ENCODE measurements at regions not wholly inside any gene's neighbourhood (a gene's known extent, or its start where the extent isn't known, plus 50 kb on each side); places are given as distances from the start of the nearest gene placed in this dataset.

- no peak for DNase-seq (ENCODE audit: low read depth)
Observed at GRCh38 chr14:76306131-76306530, 69.8 kb upstream of the ESRRB start.

DNA sequence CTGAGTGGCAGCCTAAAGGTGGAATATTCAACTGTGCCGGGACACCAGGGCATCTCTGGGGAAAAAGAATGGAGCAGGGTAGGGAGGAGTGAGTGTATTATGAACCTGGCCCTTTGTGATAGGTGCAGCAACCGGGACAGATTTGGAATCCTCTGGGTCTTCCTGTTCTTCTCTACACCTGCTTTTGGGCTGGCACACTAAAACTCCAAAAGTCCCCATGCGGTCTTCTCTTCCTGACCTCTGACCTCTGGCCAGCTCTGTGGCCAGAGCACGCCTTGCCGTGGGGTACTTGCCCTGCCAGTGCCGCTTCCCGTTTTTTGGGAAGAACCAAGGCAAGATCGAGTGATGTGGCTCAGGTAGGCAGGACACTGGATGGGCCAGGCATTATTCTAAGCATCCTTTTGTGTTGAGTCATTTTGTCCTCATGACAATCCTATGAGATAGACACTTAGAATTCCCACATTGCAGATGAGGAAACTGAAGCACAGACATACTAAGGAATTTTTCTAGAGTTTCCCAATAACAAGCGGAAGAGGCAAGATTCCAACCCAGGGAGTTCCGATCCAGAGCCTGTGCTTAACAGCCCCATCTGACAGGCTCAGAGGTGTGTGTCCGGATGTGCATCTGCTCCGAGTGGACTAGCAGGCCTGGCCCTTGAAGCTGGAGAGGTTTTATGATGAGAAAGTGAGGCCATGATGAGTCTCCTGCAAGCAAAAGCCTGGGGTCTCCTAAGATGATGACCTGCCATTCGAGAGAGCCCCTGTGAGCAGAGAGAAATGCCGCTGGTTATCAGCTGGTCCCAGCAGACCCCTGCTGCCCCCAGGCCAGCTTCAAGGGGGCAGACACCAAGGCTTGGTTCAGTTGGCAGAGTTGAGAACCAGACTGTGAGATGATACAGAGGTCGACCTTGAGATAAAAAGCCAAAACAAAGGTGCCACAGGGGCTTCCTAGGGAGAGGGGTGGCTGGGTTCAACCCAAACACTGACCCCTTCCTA, 67.9 kb upstream of the ESRRB start:
- DNase-seq (ENCODE audit: low read depth): no peak

GRCh38 chr14:76309572-76310162, 66.3 kb upstream of the ESRRB start:
- no peak for DNase-seq (ENCODE audit: low read depth)

- no peak for DNase-seq (ENCODE audit: low read depth)
Observed at GRCh38 chr14:76311079-76311758, 64.7 kb upstream of the ESRRB start.

DNA sequence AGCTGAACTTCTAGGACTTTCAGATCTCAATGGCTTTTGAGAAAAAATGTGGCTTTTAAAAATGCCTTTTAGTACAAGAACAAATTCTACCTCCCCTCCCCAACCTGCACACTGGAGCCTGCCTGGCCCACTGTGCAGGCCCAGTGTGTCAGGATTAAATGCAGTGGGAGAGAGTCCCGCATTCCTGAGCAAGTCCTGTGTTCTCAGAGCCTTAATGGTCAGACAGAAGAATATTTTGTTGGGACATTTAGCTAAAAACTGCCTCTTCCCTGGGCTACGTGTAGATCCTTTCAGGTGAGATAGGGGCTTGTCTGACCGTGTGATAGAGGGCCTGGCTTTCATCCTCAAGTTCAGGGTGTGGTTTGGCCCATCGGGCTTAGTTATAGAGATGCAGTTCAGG, 63.1 kb upstream of the ESRRB start:
- no peak for DNase-seq (ENCODE audit: low read depth)

DNA sequence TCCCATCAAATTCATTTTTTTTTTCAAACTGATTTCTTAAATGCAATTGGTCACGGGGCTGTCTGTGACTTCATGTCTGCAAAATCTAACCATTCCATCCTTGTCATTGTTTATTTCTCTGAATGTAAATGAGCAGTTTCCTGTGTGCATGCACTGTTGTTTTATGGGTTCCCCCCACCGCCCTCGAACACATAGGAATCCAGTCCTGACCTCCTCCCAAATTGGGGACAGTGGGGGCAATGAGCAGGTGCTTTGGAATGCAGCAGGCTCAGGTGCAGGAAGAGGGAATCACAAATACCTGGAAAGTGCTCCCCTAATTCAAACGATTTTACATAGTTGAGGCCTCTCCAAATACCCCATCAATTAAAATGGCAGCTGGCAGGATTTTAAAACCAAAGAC, 62.6 kb upstream of the ESRRB start:
- DNase-seq (ENCODE audit: low read depth): no peak

GRCh38 chr14:76313852-76314251, 62.1 kb upstream of the ESRRB start:
- no peak for DNase-seq (ENCODE audit: low read depth)

GRCh38 chr14:76314521-76315034, 61.4 kb upstream of the ESRRB start:
- no peak for DNase-seq (ENCODE audit: low read depth)

- no peak for DNase-seq (ENCODE audit: low read depth)
Observed at GRCh38 chr14:76320486-76320885, 55.5 kb upstream of the ESRRB start.

GRCh38 chr14:76320975-76321374, 55.0 kb upstream of the ESRRB start:
- DNase-seq (ENCODE audit: low read depth): no peak

DNA sequence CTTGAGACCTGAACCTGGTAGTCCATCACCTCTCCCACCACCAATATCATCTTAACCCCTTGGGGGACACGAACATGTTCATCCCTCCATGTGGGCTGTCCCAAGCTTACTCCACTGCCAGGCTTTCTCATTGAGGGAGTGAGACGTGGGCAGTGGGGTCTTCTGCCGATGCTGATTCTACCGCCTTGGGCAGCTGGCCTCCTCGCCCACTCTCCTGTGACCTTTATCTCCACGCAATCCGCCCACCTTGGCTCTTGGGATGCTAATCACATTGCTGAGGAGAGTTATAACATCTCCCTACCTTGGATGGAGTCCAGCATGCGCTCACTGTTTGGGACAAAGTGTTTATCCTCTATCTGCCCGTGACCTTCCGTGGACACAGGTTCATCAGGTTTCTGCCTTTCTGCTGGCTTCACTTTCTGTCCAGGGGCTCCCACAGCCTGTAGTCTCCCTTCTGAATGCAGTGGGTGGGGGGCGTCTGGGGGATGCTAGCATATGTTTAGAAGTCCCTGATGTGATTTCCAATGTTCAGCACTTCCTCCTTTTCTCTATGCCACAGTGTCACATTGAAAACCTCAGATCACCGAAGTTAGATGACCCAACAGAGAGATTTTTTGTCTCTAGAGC, 53.2 kb upstream of the ESRRB start:
- no peak for DNase-seq (ENCODE audit: low read depth)

- no peak for DNase-seq (ENCODE audit: low read depth)
Observed at GRCh38 chr14:76323331-76324050, 52.4 kb upstream of the ESRRB start.

DNA sequence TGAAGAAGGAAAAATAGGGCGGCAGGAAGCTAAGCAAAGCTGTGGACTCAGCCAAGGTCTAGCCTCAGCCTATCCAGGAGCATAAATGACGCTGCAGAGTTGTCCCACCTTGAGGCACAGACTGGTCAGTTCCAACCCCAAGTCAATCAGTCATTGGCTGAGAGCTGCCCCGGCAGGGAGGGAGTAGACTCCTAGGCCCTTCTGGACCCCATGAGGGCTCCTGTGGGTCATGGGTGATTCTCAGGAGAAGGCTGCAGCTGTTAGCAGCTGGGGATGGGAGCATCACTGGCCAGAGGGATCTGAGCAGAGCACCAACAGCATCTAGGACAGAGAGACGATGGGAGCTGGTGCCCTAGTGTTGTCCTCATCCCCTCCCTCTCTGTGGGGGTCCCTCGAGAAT, 51.8 kb upstream of the ESRRB start:
- DNase-seq (ENCODE audit: low read depth): no peak
